GM18868 (cell line): ENCODE measurements at regions not wholly inside any gene's neighbourhood (a gene's known extent, or its start where the extent isn't known, plus 50 kb on each side); places are given as distances from the start of the nearest gene placed in this dataset.

ENCODE experiments used
- ATAC-seq: cut with Tn5 transposase; IDR thresholded peaks from one replicate; pipeline ENCODE4 v1.9.1; 2021; ENCODE audit warnings: mild to moderate bottlenecking, moderate library complexity; ENCODE audit not compliant: unreplicated experiment

DNA sequence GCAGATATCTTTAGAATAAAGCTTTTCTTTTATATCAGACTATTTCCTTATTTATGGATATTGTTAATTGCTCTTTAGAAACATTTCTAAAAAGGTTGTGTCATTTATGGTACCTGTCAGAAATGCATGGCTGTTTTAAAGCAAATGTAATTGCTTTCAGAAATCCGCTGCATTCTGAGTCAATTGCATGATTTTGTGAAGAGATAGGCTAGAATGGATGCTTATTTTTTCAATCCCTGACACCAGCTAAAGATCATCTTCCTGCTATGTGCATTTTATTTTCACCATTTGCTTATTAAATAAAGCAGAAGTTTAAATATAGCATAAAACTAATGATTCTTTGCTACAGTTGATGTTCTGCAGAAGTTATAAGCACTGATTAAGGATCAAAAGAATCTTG lies 170.2 kb upstream of the C9orf72 start:
- no peak for ATAC-seq

DNA sequence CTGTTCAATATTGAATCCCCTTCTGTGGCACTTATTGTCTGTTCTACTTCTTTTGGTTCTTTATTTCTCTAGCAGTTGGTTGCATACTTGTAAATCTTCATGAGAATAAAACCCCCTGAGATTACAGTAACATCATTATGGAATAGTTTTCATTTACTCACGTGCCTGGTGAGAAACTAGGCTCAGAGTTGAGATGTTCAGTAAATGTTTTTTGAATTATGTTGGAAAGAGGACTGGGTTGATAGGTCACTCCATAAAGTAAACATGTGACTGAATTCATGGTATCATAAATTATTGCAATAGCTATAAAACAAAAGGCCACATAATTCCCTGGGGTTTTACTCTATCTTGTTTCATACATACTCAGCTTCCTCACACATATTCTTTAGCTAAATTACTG lies 174.2 kb upstream of the C9orf72 start:
- ATAC-seq, result no peak

DNA sequence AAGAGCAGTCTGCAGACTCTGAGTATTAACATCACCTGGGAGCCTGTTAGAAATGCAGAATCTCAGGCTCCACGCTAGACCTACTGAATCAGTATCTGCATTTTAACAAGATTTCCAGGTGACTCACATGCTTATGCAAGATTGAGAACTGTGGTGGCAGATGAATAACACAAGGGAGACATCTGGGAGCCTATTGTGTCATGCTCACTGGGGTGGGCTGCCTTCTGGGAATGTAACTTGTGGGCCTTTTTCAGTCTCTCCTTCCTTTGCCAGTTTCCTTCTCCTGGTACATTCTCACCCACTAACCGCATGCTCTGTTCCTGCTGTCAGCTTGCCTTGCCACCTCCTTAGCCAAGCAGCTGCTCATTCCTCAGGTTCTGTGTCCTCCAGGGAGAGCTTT lies 176.6 kb upstream of the C9orf72 start:
- ATAC-seq, result no peak

DNA sequence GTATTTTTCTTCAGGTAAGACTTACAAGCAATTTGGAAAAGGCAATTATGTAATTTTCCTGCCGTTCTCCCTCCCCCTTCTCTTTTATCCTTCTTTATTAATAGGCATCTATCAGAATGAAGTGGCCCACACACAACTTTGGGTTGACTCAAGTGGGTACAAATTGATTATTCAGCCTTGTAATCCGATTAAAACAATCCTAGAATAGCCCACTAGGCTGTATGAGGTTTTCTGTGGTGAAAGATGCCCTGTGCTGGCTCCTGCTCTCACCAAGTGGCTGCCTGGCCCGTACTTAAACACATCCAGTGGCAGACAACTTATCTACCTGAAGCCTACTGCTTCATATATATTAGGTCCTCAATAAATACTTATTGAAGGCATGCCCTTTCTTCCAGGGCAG lies 177.3 kb upstream of the C9orf72 start:
- no peak for ATAC-seq

DNA sequence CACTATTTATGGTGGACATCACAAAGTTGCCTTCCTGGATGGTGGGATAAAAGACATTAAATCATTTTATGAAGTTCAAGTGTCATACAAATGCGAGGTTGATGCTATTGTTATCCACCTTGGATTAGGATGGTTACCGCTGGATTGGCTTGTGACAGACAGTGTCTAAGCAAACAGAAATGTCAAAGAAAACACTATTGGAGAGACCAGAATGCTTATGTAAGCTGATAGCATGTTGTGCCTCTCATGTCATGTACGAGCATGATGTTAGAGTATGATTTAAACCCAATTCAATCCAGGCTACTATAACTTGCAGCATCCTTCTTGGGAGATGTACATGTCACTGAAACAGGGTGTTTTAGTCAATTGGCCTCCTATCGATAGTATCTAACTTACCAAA lies 178.8 kb upstream of the C9orf72 start:
- ATAC-seq, result no peak

DNA sequence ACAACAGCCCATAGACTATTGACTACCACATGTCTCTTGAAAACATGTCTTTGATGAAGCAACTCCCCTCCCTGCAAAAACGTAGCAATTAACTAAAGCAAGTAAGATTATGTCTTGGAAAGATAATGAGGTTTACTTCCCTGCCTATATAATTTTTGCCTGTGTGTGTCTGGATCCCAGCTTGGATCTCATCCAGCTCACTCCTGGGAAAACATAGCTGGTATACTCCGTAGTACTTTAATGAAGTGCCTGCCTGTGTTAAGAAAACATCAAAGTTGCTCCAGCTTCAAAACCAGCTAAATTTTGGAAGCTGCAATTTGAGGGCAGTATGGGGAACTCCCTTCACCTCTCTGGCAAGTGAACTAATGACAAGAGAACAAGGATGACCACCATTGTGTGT lies 182.6 kb upstream of the C9orf72 start:
- no peak for ATAC-seq

DNA sequence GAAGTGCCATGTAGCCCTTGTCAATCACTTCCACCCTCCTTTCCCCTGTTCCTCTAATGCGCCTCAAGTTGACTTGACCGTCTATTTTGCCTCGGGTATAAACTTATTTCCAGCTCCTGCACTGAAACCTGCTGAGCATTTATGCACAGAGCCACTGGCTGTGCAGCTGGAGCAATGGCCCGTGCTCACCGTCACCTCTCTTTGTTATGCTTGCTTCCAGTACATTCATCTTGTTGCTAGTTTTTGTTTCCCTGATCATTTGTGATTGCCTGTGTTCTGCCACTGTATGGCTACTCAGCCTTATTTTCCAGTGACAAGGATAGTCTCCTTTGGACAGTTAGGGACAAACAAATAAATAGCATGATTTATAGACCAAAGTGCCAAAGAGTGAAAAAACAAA lies 183.1 kb upstream of the C9orf72 start:
- no peak for ATAC-seq

DNA sequence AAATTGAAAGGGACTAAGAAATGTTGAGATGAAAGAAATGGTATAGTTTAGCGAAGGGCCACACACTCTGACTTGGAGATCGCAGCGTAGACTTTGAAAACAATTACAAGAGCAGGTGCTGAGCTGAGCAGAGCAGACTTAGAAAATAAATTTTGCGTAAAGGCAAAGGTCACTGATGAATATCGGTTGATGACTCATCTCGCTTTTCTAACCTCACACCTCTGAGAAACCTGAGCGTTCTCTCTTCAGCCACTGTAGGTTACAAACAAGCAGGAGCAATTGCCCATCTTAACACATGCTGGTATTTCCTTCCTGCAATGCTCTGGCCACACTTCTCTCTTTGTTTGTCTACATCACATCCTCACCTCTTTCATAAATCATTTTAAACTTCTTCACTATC lies 190.6 kb upstream of the C9orf72 start:
- ATAC-seq, result no peak

DNA sequence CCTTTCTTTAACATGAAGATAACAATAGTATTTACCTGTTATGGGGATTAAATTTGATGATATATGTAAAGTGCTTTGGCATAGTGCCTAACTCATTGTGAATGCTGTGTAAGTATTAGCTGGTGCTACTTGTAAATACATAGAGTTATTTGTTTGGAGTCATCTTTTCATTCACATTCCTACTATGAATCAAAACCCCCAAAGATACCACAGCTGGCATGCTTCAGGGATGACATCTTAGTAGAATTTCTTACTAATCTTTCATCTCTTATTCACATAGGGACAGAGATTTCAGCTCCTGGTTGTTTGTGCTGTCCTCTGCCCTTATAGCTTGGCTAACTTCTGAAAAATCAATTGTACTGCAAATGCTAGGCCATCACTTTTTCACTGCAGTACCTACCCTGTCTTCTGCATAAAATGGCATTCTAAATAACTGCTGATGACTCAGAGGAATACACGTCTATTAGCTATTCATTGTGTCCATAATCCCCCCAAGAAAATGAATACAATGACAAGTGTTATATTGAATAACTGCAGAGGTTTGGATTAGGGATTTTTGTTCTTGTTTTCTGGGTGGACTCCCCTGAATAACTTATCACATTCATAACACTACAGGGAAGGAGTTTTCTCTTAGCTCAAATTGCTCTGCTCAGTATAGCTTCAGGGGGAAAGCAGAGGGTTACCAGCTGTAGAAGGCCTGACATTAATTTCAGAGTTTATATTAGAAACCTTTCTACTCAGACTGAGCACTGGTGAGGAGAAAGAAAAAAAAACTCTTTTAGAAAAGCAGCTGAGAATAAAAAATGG lies 192.2 kb upstream of the C9orf72 start:
- ATAC-seq, result no peak

DNA sequence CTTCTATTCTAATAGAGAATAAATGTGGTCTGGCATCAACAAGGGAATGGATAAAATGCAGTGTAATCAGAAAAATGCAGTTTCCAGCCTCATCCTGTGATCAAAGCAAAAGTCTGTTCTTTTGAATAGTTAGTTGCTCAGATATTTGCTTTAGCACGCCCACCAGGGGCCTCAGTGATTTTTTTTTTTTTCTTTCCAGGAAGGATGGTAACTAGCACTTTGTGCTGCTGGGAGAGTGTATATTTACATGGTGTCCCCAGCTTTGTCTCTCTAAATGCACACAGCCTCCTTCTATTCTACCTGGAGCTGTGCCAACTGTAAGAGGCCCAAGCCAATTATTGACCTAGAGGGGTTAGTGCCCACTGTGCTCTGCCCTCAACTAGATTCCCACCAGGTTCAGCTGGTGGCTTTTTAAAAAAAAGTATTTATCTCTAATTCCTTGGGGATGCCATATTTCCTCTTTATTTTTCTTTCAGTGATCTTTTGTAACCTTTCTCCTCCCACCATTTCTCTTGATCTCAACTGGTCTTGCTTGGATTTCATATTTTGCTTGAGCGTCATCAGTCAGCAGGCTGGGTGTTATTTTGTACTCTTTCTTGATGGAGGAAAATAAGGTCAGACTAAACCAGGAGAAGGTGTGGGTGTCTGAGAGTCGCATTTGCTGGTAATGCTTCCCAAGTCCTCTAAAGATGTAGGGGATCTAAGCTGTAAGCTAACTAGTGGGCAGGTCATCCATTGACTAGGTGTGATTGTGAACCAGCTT lies 193.0 kb upstream of the C9orf72 start:
- ATAC-seq, result no peak

DNA sequence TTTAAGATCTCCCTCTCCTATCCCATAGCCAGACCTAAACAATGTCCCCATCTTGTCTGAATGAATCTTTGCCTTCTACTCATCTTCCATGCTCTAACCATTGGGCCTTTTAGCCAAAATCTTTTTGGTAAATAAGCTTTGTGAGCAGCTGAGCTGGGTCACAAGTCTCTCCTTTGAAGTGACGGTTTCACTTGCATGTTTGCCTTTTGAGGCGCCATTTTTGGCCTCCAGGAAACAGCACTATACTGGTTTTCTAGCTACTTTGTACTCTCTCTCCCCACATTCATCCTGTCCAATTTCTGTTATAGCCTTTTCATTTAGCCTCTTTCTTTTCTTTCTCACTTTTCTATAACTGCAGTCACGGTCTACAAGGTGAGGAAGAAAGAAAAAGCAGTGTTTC lies 195.5 kb upstream of the C9orf72 start:
- no peak for ATAC-seq

DNA sequence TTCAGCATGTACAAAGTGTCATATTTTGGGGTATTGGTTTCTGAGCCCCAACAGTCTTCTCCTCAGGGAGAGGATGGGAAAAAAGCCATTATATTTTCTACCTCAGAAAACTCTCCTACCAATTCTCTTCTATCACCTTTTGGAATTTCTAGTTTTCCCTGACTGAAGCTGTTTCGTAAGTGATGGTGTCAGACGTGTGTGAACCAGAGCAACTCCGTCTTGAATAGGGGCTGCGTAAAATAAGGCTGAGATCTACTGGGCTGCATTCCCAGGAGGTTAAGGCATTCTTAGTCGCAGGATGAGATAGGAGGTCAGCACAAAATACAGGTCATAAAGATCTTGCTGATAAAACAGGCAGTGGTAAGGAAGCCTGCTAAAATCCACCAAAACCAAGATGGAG lies 197.3 kb upstream of the C9orf72 start:
- no peak for ATAC-seq

DNA sequence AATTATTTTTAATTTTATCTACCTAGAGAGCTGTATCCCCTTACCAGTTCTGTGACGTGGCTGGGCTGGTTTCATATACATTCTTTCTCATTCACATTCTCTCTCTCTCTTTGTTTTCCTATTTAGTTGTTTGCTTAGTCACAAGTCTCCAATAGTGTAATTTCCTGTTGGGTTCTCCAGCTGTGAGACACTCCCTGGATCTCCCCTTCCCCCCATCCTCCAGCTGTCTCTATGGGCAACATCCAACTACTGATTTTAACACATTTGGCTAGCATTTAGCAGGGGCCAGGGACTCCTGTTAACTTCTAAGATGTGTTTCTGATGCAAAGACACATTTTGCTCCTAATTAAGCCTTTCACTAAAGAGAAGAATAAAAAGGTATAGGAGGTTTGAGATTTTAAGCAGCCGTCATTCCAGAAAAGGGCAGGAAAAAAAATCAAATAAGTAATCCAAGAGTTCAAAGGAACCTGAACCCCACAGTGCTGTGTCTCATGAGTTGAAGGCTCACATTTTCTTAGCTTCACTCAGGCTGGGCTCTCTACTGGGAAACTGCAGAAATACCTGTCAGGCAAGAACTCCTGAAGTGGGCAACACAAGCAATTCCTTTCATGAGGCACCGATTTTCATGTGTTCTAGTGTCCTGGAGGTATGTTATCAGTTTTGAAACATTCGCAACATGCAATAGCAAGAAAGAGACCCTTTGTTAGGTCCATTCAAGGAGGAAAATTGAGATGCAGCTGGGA lies 198.7 kb upstream of the C9orf72 start:
- ATAC-seq, result no peak

DNA sequence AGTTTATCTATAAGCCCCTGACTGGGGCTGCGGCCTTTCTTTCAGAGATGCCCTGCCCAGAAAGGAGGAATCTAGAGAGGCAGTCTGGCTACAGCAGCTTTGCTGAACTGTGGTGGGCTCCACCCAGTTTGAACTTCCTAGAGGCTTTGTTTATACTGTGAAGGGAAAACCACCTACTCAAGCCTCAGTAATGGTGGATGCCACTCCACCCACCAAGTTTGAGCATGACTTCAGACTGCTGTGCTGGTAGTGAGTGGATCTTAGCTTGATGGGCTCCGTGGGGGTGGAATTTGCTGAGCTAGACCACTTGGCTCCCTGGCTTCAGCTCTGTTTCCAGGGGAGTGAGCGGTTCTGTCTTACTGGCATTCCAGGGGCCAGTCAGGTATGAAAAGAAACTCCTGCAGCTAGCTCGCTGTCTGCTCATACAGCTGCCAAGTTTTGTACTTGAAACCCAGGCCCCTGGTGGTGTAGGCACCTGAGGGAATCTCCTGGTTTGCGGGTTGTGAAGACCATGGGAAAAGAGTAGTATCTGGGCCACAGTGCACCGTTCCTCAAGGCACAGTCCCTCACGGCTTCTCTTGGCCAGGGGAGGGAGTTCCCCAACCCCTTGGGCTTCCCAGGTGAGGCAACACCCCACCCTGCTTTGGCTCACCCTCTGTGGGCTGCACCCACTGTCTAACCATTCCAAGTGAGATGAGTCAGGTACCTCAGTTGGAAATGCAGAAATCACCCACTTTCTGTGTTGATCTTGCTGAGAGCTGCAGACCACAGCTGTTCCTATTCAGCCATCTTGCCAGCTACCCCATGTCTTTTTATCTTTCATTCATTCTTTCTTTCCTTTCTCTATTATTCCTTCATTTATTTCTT lies 211.8 kb upstream of the C9orf72 start:
- peak; percentile 63 for ATAC-seq

DNA sequence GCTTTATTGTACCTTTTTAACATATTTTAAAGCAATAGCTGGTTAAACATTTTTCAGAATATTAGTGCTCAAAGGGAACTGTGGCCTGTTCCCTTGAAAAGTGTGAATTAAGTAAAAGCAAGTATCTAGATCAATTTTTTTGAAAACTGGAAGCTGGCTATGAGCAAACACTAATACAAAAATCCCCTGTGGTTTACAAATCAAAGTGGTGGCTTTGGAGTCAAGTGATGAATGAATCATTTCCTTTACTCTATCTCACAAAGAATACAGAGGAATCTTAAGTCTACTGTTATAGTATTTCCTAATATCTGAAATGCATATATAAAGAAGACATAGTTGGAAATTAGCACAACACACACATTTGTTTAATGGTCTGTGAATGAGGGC lies 212.4 kb upstream of the C9orf72 start:
- ATAC-seq, result peak; percentile 93

DNA sequence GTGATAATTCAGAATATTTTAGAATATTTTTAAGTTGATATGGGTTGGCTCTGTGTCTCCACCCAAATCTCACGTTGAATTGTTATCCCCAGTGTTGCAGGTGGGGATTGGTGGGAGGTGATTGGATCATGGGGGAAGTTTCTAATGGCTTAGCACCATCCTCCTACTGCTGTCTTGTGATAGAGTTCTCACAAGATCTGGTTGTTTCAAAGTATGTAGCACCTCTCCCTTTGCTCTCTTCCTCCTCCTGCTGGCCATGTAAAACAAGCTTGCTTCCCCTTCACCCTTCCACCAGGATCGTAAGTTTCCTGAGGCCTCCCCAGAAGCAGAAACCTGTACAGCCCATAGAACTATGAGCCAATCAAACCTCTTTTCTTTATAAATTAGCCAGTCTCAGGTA lies 214.6 kb upstream of the C9orf72 start:
- ATAC-seq, result no peak

DNA sequence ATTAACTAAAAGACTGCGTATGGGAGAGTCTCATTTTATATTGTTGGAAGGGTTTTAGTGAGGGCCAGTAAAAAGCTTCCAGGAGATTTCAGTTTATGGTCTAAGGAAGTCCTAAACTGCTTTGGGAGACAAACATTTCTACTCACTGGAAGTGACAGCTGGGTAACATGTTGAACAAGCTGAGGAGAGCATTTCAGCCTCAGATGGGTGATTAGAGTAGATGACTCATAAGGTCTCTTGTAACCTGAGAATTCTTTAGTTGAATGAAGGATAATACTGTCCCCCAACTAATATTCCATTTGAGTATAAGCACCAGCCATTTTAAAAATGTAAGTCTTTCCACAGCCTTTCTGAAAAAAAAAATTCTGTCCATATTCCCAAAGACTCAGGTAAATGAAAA lies 218.0 kb upstream of the C9orf72 start:
- peak; percentile 61 for ATAC-seq

DNA sequence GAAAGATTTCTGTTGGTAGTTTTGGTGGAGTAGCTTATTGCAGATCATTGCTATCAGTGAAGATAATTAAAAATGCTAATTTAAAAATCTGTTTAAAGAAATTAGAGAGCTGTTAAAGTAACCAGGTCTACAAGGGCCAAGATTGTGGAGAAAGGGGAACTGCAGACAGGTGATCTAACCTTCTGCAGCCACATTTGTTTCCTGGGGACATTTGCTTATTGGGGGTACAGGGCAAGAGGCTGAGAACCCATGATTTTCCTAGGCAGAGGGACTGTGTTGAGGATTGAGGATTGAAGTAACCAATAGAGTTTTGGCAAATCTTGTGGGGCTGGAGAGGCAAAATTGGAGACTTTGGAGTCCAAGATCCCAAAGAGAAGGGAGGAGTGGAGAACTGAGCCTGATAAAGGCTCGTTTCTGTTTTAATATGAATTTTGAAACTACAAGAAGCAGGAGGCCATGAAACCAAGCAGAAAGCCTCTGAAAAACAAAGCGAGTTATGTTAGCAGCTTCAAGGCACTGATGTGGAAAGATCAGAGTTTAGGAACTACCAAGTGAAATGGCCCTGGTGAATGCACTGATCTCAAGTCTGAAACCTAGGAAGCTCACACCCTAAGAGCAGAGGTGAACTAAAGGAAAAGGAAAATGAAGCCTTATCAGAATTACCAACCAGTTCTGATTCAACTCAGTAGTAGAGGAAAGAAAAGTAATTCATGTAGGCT lies 219.8 kb upstream of the C9orf72 start:
- ATAC-seq, result peak; percentile 54

DNA sequence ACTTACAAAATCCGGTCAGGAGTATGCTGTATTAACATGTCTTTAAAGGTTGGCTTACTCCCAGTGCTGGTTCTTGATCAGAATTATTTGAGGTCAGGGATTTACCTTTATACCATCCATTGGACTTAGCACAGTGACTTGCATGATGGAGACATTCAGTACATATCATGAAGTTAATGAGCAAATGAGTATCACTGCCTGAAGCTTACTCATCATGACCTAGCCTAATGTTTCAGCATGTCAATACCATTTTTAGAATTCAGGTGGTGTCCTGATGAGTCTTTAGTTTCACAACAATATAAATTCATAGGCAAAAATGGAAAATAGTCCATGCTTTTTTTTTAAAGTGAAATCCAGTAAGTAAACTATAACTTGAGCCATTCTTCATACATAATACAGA lies 226.0 kb upstream of the C9orf72 start:
- no peak for ATAC-seq

DNA sequence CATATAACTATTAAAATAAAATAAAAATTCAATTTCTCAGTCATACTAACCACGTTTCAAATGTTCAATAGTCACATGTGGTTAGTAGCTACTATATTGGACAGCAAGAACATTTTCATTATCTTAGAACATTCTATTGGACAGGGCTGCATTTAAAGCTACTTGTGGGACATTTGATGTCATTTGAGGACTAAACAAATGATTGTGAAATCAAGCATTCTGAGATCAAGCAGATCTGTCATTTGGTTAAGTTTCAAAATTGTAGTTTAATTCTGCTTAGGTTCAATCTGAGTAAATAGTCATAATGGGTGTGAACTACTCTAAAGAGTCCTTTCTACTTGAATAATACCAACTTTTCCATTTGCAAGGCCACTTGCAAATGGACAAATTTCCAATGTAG lies 226.9 kb upstream of the C9orf72 start:
- no peak for ATAC-seq
